DOHH2 (cell line): ENCODE measurements at regions not wholly inside any gene's neighbourhood (a gene's known extent, or its start where the extent isn't known, plus 50 kb on each side); places are given as distances from the start of the nearest gene placed in this dataset.

Experiments
- EZH2phosphoT487 ChIP-seq: fragments of 200-600 bp; sonication (generic); IDR thresholded peaks from 2 replicates; pipeline ENCODE4 v1.6.1; 2017; ENCODE audit warnings: borderline replicate concordance, mild to moderate bottlenecking, antibody characterized with exemption, low read length, moderate library complexity, mixed read lengths
- TF ChIP-seq, protein P1 (sequence below): fragments of 200-600 bp; sonication (generic); IDR thresholded peaks from one replicate; pipeline ENCODE4 v1.5.1; 2014; ENCODE audit warnings: antibody characterized with exemption, mild to moderate bottlenecking, low read depth, low read length; ENCODE audit not compliant: poor library complexity, severe bottlenecking

DNA sequence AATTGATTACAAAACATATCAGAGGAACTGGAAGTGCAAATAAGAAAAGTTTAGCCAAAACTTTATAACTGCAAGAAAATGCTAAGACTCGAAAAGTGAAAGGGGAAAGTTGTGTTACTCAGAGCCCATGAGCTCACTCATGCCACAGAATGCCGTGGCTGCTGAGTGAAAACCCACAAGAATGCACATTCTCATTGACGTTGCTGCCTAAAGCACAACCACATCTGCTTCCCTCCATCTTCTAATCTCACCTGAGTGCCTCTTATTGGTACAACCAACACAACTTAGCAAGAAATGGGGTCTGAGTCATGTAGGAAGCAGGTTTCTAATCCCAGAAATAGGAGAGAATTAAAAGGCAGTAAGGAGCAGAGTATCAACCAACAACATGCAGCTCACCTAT, 259.7 kb downstream of the LNPK start:
- TF ChIP-seq, protein P1, sequence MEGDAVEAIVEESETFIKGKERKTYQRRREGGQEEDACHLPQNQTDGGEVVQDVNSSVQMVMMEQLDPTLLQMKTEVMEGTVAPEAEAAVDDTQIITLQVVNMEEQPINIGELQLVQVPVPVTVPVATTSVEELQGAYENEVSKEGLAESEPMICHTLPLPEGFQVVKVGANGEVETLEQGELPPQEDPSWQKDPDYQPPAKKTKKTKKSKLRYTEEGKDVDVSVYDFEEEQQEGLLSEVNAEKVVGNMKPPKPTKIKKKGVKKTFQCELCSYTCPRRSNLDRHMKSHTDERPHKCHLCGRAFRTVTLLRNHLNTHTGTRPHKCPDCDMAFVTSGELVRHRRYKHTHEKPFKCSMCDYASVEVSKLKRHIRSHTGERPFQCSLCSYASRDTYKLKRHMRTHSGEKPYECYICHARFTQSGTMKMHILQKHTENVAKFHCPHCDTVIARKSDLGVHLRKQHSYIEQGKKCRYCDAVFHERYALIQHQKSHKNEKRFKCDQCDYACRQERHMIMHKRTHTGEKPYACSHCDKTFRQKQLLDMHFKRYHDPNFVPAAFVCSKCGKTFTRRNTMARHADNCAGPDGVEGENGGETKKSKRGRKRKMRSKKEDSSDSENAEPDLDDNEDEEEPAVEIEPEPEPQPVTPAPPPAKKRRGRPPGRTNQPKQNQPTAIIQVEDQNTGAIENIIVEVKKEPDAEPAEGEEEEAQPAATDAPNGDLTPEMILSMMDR, result no peak
- TF ChIP-seq EZH2phosphoT487, result no peak
